HEK293 (cell line): ENCODE measurements at regions not wholly inside any gene's neighbourhood (a gene's known extent, or its start where the extent isn't known, plus 50 kb on each side); places are given as distances from the start of the nearest gene placed in this dataset.

Experiments used
- GLI4 ChIP-seq: fragments of 450-650 bp; formaldehyde crosslinking; IDR thresholded peaks from 2 replicates; pipeline ENCODE4 v1.5.1; 2016; ENCODE audit warnings: missing biosample characterization, missing genetic modification characterization
- KLF9 ChIP-seq: fragments of 450-650 bp; formaldehyde crosslinking; IDR thresholded peaks from 2 replicates; pipeline ENCODE4 v1.5.1; 2016; ENCODE audit warnings: missing biosample characterization, missing genetic modification characterization, low read depth
- SP3 ChIP-seq: fragments of 450-650 bp; formaldehyde crosslinking; IDR thresholded peaks from 2 replicates; pipeline ENCODE4 v1.5.1; 2016; ENCODE audit warnings: missing biosample characterization, missing genetic modification characterization
- YY1 ChIP-seq: fragments of 450-650 bp; formaldehyde crosslinking; IDR thresholded peaks from 2 replicates; pipeline ENCODE4 v1.5.1; 2018; ENCODE audit warnings: missing biosample characterization, missing genetic modification characterization
- ZNF133 ChIP-seq: fragments of 450-650 bp; formaldehyde crosslinking; IDR thresholded peaks from 2 replicates; pipeline ENCODE4 v1.5.1; 2016; ENCODE audit warnings: missing biosample characterization, missing genetic modification characterization
- ZNF174 ChIP-seq: fragments of 450-650 bp; formaldehyde crosslinking; IDR thresholded peaks from 2 replicates; pipeline ENCODE4 v1.5.0; 2017; ENCODE audit warnings: missing biosample characterization, mild to moderate bottlenecking, missing genetic modification characterization
- ZNF2 ChIP-seq: fragments of 450-650 bp; formaldehyde crosslinking; IDR thresholded peaks from 2 replicates; pipeline ENCODE4 v1.5.1; 2016; ENCODE audit warnings: missing biosample characterization, missing genetic modification characterization
- ZNF302 ChIP-seq: fragments of 450-650 bp; formaldehyde crosslinking; IDR thresholded peaks from 2 replicates; pipeline ENCODE4 v1.5.1; 2016; ENCODE audit warnings: missing biosample characterization, missing genetic modification characterization, low read depth
- ZNF335 ChIP-seq: fragments of 450-650 bp; formaldehyde crosslinking; conservative IDR thresholded peaks from 2 replicates; pipeline ENCODE4 v1.5.1; 2016; ENCODE audit warnings: missing biosample characterization, missing genetic modification characterization
- ZNF354C ChIP-seq: fragments of 450-650 bp; formaldehyde crosslinking; IDR thresholded peaks from 2 replicates; pipeline ENCODE4 v1.5.1; 2016; ENCODE audit warnings: missing biosample characterization, missing genetic modification characterization, low read depth, borderline replicate concordance
- ZNF596 ChIP-seq: fragments of 450-650 bp; IDR thresholded peaks from 2 replicates; pipeline ENCODE4 v1.5.0; 2018; ENCODE audit warnings: missing biosample characterization, mild to moderate bottlenecking, missing genetic modification characterization, moderate library complexity
- ZNF623 ChIP-seq: fragments of 450-650 bp; formaldehyde crosslinking; IDR thresholded peaks from 2 replicates; pipeline ENCODE4 v1.5.1; 2016; ENCODE audit warnings: missing biosample characterization, missing genetic modification characterization
- TF ChIP-seq, protein P1 (sequence below): fragments of 450-650 bp; formaldehyde crosslinking; IDR thresholded peaks from 2 replicates; pipeline ENCODE4 v1.5.1; 2016; ENCODE audit warnings: missing biosample characterization, missing genetic modification characterization
- TF ChIP-seq, protein P2 (sequence below): fragments of 450-650 bp; formaldehyde crosslinking; optimal IDR thresholded peaks from 2 replicates; pipeline ENCODE3; 2016; ENCODE audit warnings: missing biosample characterization, mild to moderate bottlenecking, missing genetic modification characterization

DNA sequence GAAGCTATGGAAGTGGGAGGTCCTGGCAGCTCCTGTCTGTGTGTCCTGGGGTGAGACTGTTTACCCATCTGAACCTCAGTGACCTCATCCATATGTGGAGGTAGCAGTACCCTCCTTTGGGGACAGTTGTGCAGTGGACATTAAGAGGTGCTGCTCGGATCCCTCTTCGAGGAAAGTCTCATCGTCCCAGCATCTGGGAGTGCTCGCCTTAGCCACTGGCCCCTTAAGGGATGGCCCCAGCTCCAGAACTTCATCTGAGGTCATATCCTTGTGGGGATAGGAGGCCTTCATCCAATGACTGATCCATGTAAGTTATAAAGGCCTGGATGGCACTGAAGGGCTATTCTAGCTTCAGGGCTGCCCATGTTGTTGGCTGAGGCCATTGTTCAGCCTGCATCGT, 538.1 kb downstream of the MIAT start:
- TF ChIP-seq YY1 (tag by site-specific recombination) (no peak), SP3 (tag by site-specific recombination) (no peak), ZNF354C (no peak), ZNF335 (tag by site-specific recombination) (no peak), KLF9 (tag by site-specific recombination) (no peak), ZNF623 (tag by site-specific recombination) (no peak), ZNF133 (tag by site-specific recombination) (no peak), ZNF302 (no peak), GLI4 (no peak), ZNF2 (tag by site-specific recombination) (no peak), ZNF596 (tag by site-specific recombination) (no peak), ZNF174 (tag by site-specific recombination) (no peak)
- TF ChIP-seq, protein P1, sequence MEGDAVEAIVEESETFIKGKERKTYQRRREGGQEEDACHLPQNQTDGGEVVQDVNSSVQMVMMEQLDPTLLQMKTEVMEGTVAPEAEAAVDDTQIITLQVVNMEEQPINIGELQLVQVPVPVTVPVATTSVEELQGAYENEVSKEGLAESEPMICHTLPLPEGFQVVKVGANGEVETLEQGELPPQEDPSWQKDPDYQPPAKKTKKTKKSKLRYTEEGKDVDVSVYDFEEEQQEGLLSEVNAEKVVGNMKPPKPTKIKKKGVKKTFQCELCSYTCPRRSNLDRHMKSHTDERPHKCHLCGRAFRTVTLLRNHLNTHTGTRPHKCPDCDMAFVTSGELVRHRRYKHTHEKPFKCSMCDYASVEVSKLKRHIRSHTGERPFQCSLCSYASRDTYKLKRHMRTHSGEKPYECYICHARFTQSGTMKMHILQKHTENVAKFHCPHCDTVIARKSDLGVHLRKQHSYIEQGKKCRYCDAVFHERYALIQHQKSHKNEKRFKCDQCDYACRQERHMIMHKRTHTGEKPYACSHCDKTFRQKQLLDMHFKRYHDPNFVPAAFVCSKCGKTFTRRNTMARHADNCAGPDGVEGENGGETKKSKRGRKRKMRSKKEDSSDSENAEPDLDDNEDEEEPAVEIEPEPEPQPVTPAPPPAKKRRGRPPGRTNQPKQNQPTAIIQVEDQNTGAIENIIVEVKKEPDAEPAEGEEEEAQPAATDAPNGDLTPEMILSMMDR (tag by site-specific recombination), result no peak
- TF ChIP-seq, protein P2, sequence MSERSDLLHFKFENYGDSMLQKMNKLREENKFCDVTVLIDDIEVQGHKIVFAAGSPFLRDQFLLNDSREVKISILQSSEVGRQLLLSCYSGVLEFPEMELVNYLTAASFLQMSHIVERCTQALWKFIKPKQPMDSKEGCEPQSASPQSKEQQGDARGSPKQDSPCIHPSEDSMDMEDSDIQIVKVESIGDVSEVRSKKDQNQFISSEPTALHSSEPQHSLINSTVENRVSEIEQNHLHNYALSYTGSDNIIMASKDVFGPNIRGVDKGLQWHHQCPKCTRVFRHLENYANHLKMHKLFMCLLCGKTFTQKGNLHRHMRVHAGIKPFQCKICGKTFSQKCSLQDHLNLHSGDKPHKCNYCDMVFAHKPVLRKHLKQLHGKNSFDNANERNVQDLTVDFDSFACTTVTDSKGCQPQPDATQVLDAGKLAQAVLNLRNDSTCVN (tag by site-specific recombination), result no peak
